Astrocyte (in vitro differentiated cells and primary cell): ENCODE measurements at regions not wholly inside any gene's neighbourhood (a gene's known extent, or its start where the extent isn't known, plus 50 kb on each side); places are given as distances from the start of the nearest gene placed in this dataset.

Source experiments
- CTCF ChIP-seq: IDR thresholded peaks from 2 replicates; pipeline ENCODE4 v1.5.1; 2011; ENCODE audit warnings: low read depth, mild to moderate bottlenecking, inconsistent platforms, low read length, moderate library complexity; ENCODE audit not compliant: insufficient read depth
- EZH2 ChIP-seq: IDR thresholded peaks from 2 replicates; pipeline ENCODE4 v1.6.1; 2012; ENCODE audit warnings: mild to moderate bottlenecking, low read length, inconsistent platforms; ENCODE audit not compliant: insufficient read depth

GRCh38 chr2:12080360-12080759 lies 333.9 kb downstream of the LPIN1 start:
- TF ChIP-seq CTCF, result no peak
- TF ChIP-seq EZH2, result no peak
